ENCODE measurements at regions not wholly inside any gene's neighbourhood (a gene's known extent, or its start where the extent isn't known, plus 50 kb on each side); places are given as distances from the start of the nearest gene placed in this dataset.

- intact Hi-C loops (cut with micrococcal nuclease): no loop called here
- Mint-ChIP-seq H3K4me1 (ENCODE audit: insufficient read depth, unreplicated experiment) (no peaks in the 10 kb centered on the region), H3K36me3 (ENCODE audit: insufficient read depth, unreplicated experiment) (no peaks in the 10 kb centered on the region), H3K4me3 (ENCODE audit: unreplicated experiment) (no peak overlapping the region), H3K27me3 (ENCODE audit: insufficient read depth, unreplicated experiment) (peaks cover 81% of the 10 kb centered on the region), H3K9me3 (ENCODE audit: unreplicated experiment) (no peaks in the 10 kb centered on the region), H3K27ac (ENCODE audit: low read depth, unreplicated experiment) (no peak overlapping the region)
- no peak for TF ChIP-seq CTCF (IDR thresholded peaks at IDR 0.05; ENCODE audit: unreplicated experiment)
- DNase-seq (ENCODE audit: unreplicated experiment): no peak
- ChIA-PET POLR2A (no interaction called here), CTCF (no interaction called here)
- no TSS peak for BruUV-seq (replicated peaks)
Measured at GRCh38 chr16:61344791-61345190, 691.4 kb downstream of the CDH8 start.

GRCh38 chr16:61332461-61332860 is 703.8 kb downstream of the CDH8 start:
- no peak overlapping the region for H3K27ac Mint-ChIP-seq (ENCODE audit: low read depth, unreplicated experiment)
- BruUV-seq (replicated peaks): no TSS peak
- H3K27me3 Mint-ChIP-seq (ENCODE audit: insufficient read depth, unreplicated experiment): peaks cover 73% of the 10 kb centered on the region
- DNase-seq (ENCODE audit: unreplicated experiment): no peak
- H3K4me3 Mint-ChIP-seq (ENCODE audit: unreplicated experiment): no peak overlapping the region
- no peak for TF ChIP-seq CTCF (IDR thresholded peaks at IDR 0.05; ENCODE audit: unreplicated experiment)
- intact Hi-C loops (cut with micrococcal nuclease): no loop called here
- no peaks in the 10 kb centered on the region for H3K36me3 Mint-ChIP-seq (ENCODE audit: insufficient read depth, unreplicated experiment)
- H3K4me1 Mint-ChIP-seq (ENCODE audit: insufficient read depth, unreplicated experiment): no peaks in the 10 kb centered on the region
- no peaks in the 10 kb centered on the region for H3K9me3 Mint-ChIP-seq (ENCODE audit: unreplicated experiment)
- ChIA-PET CTCF (no interaction called here), POLR2A (no interaction called here)

GRCh38 chr16:61324044-61324443 is 712.2 kb downstream of the CDH8 start:
- BruUV-seq (replicated peaks): no TSS peak
- Mint-ChIP-seq H3K4me1 (ENCODE audit: insufficient read depth, unreplicated experiment) (peaks cover 5% of the 10 kb centered on the region), H3K36me3 (ENCODE audit: insufficient read depth, unreplicated experiment) (no peaks in the 10 kb centered on the region), H3K4me3 (ENCODE audit: unreplicated experiment) (no peak overlapping the region), H3K27me3 (ENCODE audit: insufficient read depth, unreplicated experiment) (peaks cover 33% of the 10 kb centered on the region), H3K9me3 (ENCODE audit: unreplicated experiment) (no peaks in the 10 kb centered on the region), H3K27ac (ENCODE audit: low read depth, unreplicated experiment) (no peak overlapping the region)
- DNase-seq (ENCODE audit: unreplicated experiment): no peak
- intact Hi-C loops (cut with micrococcal nuclease): no loop called here
- ChIA-PET POLR2A (no interaction called here), CTCF (no interaction called here)
- TF ChIP-seq CTCF (IDR thresholded peaks at IDR 0.05; ENCODE audit: unreplicated experiment): no peak

GRCh38 chr16:61323456-61323855 is 712.8 kb downstream of the CDH8 start:
- Mint-ChIP-seq H3K9me3 (ENCODE audit: unreplicated experiment) (no peaks in the 10 kb centered on the region), H3K36me3 (ENCODE audit: insufficient read depth, unreplicated experiment) (no peaks in the 10 kb centered on the region), H3K27ac (ENCODE audit: low read depth, unreplicated experiment) (no peak overlapping the region), H3K27me3 (ENCODE audit: insufficient read depth, unreplicated experiment) (peaks cover 33% of the 10 kb centered on the region), H3K4me1 (ENCODE audit: insufficient read depth, unreplicated experiment) (peaks cover 5% of the 10 kb centered on the region), H3K4me3 (ENCODE audit: unreplicated experiment) (no peak overlapping the region)
- no TSS peak for BruUV-seq (replicated peaks)
- CTCF ChIA-PET: interaction anchor here (0.6 kb wide), 1 partner anchor 85 kb away, joined by 3 read pairs; no protein-coding TSS in a partner anchor
- intact Hi-C loops (cut with micrococcal nuclease): no loop called here
- DNase-seq (ENCODE audit: unreplicated experiment): peak; percentile 10
- no peak for TF ChIP-seq CTCF (IDR thresholded peaks at IDR 0.05; ENCODE audit: unreplicated experiment)
- POLR2A ChIA-PET: interaction anchor here (0.6 kb wide), 1 partner anchor 78 kb away, joined by 3 read pairs; no protein-coding TSS in a partner anchor
